DMS79 treated with DMSO at 0.1 percent for 48 hours (cell line): ENCODE measurements at regions not wholly inside any gene's neighbourhood (a gene's known extent, or its start where the extent isn't known, plus 50 kb on each side); places are given as distances from the start of the nearest gene placed in this dataset.
"Not testable (repeated sequence)": the region's sequence is repeated elsewhere in the genome, so short reads cannot be mapped to it uniquely, and the experiment has no call there.

ENCODE experiments used
- DNase-seq: peaks from one replicate; lab custom pipeline; 2025; lab: John Stamatoyannopoulos, UW

DNA sequence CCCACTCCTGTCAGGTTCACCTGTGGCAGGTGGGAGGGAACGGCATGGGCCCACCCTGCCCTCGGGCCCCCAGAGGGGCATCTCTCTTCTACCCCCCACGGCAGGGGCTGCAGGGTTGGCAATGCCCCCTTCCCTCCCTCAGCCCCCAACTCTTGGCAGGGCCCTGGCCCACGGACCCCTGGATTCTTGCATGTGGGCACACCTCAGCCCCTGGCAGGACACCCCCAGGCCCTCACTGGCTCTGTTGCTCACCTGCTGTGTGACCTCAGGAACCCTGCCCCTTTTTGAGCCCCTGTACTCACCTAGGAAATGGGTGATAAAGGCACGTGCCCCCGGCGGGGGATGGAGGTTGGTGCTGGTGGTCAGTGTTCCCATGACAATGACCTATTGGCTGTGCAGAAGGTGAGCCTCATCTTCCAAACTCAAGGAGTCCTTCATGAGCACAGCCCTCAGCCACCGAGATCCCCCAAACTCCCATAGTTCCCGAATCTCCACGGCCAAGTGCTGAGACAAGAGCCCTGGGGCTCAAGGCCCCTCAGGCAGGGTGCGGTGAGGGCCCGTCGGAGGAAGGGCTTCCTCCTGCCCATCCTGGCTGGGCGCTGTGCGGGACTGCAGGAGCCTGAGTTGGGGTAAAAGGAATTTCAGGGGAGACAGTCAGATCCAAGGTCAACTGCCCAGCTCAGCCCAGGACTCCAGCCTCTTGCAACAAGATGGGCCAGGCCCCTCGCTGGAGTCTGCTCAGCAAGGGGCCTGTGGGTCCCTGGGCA lies 198.2 kb downstream of the IGLL1 start:
- no peak for DNase-seq

DNA sequence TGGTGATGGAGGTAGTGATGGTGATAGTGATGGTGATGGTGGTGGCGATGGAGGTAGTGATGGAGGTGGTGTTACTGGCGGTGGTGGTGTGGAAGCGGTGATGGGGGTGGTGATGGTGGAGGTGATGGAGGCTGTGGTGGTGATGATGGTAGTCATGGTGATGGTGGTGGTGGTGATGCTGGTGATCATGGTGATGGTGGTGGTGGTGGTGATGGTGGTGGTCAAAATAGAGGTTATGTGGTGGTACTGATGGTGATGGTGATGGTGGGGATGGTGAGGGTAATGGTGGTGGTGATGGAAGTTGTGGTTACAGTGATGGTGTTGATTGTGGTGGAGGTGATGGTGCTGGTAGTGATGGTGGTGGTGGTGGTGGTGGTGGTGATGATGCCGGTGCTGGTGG lies 199.2 kb downstream of the IGLL1 start:
- DNase-seq, result no peak

GRCh38 chr22:23380230-23380573 lies 199.9 kb downstream of the IGLL1 start:
- DNase-seq, result peak; percentile 5

DNA sequence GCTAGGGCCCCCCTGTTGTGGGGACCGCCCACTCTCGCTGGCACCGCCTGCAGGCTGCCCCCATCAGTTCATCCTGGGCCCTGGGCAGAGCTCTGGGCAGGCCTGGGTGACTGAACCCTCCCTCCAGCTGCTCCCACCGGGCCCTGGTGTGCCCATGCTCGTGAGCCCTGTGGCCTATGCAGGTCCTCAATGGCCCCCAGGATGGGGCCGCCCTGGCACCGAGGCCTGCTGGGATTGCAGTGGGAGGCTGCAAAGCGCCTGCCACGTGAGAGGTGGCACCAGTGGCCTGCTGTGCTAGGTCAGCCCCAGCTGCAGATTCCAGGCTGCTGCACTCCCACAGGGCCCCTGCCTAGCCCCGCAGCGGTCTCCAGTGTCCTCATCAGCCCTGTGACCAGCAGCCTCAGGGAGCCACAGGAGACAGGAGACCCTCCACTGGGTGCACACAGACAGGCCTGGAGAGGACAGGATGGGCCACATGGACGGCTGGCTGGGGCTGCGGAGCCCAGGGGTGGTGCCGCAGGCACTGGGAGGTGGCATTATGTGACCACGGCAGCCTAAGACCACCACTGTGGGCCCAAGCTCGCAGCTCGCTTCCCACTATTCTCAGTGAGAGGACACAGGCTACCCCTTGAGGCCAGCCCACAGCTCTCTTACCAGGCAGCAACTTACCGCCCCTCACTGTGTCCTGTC lies 199.4 kb downstream of the BCR start:
- DNase-seq, result not testable (repeated sequence)

DNA sequence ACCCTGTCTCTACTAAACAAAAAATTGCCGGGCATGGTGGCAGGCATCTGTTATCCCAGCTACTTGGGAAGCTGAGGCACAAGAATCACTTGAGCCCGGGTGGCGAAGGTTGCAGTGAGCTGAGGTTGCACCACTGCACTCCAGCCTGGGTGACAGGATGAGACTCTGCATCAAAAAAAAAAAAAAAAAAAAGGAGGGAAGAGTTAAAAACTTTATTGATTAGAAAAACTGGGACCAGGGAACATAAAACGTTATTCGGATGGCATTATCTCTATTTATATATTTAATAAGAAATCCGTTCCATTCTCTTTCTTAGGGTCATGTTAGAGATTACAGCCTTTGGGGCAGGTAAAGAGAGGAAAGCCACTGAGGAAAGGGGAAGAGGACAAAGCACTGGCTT lies 197.5 kb downstream of the BCR start:
- no peak for DNase-seq

DNA sequence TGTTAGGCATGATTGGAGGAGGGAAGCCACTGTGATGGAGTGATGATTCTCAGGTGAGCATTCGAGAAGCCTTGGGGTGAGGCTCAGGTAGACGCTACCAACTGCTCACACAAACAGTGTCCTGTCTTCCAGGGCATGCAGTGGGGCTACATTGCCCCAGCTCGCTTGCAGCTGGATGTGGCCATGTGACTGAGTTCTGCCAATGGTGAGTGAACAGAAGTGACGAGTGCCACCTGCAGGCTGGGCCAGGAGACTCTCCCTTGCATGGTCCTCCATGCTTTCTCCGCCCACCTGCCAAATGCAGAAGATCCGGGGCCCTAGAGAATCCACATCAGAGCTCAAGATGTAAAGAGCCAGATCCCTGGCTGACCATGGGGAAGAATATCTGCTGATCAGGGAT lies 195.9 kb downstream of the BCR start:
- DNase-seq, result no peak

- no peak for DNase-seq
Measured at GRCh38 chr22:23375031-23375827, 194.9 kb downstream of the BCR start.

GRCh38 chr22:23373601-23374000 lies 193.3 kb downstream of the BCR start:
- no peak for DNase-seq

DNA sequence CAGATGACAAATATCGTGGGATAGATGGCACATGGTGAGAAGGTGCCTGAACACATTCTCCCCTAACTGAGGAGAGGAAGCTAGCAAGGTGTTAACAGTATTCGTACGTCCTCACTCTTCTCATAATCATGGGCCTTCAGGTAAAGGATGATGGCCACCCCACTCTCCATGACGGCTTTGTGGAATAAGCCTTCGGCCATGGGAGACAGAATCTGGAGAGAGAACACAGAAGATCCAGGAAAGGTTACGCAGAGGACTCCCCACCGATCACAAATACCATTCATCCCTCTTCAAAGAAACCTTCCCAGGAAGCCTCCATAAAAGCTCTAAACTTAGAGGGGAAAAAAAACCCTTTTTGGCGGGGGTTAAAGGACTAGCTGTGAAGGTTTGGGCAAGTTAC lies 189.9 kb downstream of the BCR start:
- DNase-seq, result no peak

DNA sequence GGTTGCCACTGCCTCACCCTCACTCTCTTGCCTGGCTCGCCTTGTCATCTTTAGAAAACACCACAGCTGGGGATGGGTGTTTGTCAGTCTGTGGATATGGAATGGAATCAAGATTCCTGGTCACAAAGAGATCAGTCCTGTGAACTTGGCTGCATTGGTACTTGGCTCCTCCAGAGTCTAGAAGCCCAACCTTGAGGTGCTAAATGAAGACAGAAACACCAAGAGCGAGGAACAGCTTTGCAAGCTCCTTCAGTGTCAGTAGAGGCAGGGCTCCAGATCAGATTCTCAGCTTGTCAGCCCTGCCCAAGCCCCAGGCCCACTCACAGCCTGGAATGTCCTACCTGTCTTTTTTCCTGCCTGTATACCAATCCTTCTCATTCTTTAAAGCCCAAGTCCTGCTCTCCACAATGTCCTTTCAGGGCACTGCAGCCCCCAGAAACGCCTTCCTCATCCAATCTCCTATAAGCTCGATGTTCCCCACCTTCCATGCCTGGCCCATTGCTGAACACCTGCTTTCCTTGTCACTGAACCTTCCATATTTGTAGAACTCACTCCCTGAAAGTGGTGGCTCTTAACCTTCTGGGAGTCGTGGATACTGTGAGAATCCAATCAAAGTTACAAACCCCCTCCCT lies 188.9 kb downstream of the BCR start:
- no peak for DNase-seq
